ENCODE measurements at regions not wholly inside any gene's neighbourhood (a gene's known extent, or its start where the extent isn't known, plus 50 kb on each side); places are given as distances from the start of the nearest gene placed in this dataset.
"Not testable (repeated sequence)": the region's sequence is repeated elsewhere in the genome, so short reads cannot be mapped to it uniquely, and the experiment has no call there.

DNA sequence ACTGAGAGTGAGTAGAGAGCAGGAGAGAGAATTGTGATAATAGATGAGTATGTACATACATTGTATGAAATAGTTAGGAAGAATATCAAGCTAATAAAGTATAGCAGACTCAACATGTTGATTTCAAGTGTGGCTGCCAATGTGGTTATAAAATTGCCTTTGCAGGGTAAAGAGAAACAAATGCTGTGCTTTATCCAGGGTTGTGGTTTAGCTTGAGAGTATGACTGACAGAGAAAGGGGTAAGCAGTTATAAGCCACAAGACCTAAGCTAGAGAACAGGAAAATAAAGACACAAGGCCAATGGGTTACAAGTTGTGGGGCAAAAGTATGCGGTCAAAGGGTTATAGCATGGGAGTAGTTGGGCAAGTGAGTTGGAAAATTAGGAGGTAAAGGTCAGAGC, 1217.5 kb downstream of the DIAPH3 start:
- no peak for DNase-seq

DNA sequence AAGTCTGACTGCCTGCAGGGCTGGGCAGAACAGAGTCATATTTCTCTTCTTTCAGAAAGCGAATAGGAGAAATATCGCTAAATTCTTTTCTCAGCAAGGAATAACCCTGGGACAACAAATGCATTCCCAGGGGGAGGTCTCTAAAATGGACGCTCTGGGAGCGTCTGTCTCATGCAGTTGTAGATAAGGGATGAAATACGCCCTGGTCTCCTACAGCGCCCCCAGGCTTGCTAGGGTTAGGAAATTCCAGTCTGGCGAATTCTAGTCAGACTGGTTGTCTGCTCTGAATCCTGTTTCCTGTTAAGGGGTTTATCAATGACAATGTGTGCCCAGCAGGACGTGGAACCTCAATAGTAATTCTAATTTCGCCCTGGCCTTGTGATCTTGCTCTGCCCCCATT, 1214.1 kb downstream of the DIAPH3 start:
- DNase-seq: no peak

DNA sequence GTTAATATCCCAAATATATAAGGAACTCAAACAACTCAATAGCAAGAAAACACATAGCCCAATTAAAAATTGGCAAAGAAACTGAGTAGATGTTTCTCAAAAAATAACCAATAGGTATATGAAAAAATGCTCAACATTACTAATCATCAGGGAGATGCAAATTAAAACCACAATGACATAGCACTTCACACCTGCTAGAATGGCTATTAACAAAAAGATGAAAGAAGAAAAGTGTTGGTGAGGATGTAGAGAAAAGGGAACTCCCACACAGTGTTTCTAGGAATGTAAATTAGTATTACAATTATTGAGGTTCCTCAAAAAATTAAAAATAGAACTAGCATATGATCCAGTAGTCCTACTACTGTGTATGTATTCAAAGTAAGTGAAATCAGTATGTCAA, 1212.8 kb downstream of the DIAPH3 start:
- no peak for DNase-seq

DNA sequence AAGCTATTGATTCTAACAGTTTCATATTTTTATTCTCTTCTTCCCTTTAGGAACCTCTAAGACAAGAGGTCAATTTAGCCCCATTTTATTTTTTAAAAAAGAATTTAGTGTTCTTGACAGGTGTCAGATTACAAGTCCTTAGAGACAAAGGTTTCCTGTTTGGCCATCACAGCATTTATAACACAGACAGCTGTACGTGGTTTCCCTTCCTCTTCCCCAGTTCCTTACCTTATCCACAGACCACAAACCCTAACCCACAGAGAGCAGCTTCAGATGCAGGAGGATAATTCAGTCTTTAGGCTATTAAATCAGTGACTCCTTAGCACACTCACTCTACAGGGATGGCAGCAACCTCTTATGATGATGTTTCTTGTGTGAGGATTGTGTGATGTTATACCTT, 1210.1 kb downstream of the DIAPH3 start:
- no peak for DNase-seq

DNA sequence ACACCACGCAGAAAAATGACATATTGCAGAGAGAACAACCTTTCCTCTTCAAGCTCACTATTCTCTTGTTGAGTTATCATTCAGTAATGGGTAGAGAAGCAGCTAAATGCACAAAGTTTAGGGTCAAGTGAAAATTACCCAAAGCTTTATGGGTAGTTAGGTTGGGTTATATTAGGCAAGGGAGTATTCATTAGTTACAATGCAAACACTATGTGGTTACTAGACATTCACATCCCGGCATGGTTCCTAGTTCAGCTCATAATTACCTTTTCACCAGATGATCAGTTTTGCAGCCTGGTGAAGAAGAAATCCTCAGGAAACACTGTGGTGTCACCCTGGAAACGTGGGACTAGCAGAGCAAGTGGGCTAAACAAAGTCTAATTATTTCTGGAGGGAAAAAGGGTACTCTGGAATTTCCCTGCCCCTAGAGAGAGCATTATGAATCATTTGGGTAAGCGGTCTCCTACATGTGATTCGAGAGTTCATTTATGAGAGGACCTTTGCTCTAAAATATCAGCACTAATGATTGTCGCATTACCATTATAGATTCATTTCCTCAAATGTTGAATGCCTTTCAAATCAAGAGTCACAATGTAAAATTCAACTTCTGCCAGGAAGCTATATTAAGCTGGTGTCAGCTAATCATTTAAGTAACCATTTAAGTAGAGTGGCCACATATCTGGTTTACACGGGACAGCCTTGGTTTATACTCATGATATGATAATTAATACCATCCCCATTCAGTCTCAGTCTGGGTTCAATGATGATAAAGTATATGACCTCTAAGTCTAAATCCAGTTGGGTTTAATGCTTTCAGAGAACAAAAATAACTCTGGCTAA, 1208.0 kb downstream of the DIAPH3 start:
- DNase-seq: no peak

DNA sequence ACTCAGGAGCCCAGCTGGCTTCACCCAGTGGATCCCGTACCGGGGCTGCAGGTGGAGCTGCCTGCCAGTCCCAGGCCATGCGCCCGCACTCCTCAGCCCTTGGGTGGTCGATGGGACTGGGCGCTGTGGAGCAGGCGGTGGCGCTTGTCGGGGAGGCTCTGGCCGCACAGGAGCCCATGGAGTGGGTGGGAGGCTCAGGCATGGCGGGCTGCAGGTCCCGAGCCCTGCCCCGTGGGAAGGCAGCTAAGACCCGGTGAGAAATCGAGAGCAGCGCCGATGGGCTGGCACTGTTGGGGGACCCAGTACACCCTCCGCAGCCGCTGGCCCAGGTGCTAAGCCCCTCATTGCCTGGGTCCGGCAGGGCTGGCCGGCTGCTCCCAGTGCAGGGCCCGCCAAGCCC, 1205.6 kb downstream of the DIAPH3 start:
- not testable (repeated sequence) for DNase-seq

DNA sequence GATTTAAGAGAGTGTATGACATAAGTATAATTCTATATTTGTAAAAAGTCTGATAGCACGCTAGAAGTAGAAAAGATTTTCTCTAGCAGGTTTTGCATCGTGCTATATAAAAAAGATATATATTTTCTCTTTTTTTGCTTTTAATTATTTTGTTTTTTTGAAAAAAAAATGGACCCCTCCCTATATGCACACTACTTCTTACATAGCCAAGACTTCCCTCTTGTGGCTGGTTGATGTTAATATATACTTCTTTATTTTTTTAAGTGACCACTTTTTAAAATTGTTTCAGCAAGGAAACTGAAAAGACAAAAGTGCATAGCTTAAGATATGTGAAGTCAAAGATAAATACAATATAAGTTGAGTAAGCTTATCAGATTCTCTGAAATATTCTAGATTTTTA, 1202.8 kb downstream of the DIAPH3 start:
- DNase-seq: no peak

DNA sequence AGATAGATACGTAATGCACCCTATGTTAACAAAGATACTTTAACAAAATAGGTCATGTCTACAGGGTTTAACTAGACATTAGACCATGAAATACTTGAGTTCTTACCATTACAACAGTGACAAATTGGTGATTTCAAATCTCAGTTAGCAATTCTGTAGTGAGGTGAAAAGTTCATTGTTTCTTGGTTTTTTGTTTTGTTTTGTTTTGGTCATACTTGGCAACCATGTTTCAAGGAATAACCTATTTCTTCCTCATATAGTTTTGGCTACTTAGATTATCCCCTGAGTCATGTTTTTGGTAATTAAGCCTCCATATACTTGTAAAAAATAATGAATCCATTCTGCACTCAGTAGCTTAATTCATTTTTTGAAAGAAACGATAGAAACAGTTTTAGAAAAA, 1200.4 kb downstream of the DIAPH3 start:
- no peak for DNase-seq

DNA sequence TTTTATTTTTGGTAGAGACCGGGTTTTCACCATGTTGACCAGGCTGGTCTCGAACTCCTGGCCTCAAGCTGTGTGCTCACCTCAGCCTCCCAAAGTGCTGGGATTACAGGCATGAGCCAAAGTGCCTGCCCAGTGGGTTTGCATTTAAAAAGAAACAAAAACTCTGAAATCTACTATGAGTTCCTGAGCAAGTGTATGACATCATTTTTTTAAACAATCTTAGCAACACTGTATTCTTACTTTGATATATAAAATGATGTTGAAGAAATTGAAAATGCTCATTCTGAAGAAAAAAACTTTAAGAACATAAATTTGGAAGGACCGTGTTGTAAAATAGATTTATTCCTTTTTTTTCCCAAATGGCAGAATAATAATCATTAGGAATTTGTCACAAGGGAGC, 1199.7 kb downstream of the DIAPH3 start:
- DNase-seq: no peak

DNA sequence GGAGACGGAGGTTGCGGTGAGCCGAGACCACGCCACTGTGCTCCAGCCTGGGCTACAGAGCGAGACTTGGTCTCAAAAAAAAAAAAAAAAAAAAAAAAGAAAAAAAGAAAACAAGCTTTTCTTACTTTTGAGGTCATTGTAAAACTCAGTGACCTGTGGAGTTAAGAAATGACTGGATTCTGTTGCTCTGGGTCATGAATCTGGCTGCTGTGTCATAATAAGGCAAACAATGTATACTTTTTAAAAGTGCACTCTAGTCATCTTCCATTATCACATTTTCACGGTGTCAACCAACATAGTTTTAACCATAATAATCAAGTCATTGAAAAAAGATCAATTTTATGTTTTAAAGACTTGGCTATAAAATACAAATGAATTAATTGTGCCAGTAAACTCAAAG, 1186.6 kb downstream of the DIAPH3 start:
- DNase-seq: no peak

DNA sequence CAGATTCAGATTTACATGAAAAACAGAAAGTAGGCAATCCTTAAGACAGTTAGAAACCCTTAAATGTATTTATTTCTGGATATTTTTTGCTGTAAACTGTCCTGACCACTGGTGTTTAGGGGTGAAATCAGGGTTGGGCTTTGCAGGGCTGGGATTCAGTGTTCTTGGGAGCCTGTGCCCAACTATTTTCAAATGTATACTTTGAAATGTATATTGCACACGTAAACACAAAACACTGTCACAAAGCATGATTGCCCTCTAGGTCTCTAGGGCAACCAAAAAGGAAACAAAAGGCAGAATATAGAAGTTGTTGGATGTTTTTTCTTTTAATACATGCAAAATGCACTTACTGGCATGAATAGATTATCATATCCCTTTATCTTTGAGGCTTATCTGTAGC, 1185.4 kb downstream of the DIAPH3 start:
- no peak for DNase-seq

DNA sequence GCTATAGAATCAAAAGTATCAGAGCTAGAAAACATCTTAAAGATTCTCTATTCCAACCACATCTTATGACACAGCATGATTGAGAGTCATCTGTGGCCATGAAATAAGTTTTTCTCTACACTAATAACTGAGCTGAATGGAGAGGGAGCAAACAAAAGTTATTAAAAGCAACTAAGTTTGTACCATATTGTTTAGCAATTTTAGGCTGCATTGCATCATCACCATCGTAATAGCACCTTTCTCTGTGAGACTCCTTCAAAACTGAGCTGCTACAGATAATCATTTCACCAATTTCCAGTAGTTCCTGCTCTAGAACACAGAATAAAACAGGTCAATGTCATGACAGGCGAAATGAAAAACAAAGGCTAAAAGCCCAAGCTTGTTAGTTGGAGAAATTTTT, 1183.9 kb downstream of the DIAPH3 start:
- no peak for DNase-seq

DNA sequence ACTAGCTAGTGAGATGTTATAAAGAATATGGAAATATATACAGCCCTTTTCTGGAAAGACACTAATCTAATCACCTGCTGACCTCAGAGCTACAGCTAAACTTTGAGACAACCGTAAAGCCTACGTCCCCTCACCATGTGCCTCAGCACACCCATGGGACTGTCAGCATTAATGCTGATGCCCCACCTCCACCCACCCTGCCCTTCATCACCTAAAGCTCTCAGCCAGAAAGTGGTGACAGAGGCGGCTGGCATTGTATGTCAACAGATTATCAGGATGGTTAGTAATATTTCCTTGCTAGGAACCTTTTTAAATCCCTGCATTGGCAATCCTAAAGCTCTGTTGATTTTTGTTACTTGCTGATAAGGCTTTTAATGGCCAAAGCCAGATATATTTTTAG, 1177.9 kb downstream of the DIAPH3 start:
- DNase-seq: no peak

DNA sequence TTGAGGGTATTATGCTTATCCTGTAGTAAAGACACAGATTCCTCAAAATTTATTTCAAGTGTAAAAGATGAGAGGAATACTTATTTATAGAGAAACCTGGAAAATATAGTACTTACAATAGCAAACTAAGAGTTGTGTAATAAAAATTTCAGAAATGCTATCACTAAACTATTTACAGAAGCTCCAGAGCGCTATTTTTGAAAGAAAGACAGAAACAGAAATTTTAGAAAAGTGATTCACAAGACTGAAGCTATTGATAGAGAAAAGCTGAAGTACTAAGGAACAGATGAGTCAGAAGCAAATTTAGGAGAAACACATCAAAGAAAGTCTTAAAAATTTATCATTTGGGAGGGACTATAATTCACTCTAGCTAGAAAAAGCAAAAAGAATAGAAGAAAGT, 1174.2 kb downstream of the DIAPH3 start:
- DNase-seq: no peak

DNA sequence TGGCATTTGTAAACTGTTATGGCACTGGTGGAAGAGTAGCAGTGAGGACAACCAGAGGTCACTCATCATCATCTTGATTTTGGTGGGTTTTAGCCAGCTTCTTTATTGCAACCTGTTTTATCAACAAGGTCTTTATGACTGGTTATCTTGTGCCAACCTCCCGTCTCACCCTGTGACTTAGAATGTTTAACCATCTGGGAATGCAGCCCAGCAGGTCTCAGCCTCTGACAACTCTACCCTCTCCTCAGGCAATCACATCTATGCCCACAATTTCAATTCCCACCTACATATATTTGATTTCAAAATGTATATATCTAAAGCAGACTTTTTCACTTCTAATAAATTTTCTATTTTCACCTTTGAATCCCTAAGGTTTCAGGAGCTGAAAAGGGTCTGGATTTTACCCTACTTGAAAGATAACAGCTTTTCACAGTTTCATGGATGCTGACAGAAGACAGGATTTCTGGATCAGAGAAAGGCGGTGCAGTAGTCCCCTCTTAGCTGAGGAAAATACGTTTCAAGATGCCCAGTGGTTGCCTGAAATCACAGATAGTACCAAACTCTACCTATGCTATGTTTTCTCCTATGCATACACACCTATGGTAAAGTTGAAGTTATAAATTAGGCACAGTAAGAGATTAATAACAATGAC, 1171.8 kb downstream of the DIAPH3 start:
- DNase-seq: no peak

DNA sequence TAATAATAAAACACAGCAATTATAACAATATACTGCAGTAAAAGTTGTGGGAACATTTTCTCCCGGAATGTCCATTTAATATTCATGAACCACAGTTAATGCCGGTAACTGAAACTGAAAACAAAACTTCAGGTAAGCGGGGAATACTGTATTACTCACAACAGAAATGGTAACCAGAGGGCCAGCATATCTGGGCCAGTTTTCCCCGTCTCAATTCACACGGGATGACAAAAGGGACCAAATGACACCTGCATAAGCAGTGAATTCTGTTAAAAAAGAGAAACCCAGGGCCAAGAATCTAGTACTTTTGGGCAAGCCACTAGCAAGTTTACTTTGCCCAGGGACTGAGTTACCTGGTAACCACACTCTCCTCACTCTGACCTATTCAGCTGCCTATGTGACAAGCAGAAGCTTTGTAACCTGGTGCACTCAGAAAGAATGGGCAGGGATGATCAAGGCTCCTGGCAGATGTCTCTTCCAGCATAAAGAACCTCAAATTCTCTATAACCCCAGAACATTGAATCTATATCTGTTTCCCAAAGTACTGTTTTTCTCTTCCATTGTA, 1171.2 kb downstream of the DIAPH3 start:
- DNase-seq: no peak

DNA sequence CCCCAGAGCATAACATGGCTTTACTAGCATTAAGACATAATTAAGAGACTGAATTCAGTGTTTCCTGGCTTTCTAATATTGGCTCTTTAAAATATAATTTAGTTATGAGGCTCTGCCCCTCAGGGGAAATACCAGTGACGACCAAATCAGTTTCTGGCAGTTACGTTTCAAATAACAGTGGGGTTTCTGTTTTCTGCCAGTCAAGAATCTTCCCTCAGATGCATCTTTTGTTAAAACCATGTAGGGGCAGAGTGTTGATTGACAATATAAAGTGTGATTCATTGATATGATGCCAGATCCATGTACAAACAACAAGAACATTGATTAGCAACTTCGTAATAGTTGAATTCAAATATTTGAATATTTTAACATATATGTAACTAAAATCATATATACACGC, 1169.7 kb downstream of the DIAPH3 start:
- no peak for DNase-seq

DNA sequence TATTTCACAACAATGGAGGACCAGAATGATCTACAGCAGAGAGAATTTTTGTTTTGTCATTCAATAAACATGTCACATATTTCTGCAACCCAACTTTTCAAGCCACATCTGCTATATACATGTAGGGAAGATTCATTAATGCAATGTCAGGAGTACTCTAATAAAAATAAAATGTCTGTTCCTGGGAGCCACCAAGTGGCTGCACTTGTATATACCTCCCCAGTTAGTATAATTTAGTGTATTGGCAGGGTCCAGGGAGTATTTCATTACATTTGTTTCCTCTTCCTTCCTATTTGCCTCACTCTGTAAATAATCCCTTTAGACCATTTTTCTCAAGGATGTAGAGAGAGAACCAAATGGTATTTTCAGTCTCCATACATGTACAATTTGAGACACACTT, 1169.0 kb downstream of the DIAPH3 start:
- no peak for DNase-seq

DNA sequence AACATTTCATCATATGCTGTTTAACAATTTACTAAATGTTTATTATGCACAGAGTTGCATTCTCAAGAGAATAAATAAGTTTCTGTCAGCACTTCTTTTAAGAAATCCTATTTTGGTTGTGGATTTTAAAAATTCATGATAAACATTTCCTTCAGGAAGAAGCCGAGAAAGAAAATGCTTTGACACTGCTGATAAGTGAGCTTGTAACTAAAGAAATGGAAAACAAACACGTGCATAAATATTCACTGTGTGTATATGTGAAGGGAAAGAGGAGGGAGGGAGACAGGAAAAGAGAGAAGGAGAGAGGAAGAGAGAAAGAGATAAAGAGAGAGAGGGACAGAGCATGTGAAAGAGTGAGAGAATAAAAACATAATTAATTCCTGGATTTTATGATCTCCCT, 1165.0 kb downstream of the DIAPH3 start:
- DNase-seq: no peak

DNA sequence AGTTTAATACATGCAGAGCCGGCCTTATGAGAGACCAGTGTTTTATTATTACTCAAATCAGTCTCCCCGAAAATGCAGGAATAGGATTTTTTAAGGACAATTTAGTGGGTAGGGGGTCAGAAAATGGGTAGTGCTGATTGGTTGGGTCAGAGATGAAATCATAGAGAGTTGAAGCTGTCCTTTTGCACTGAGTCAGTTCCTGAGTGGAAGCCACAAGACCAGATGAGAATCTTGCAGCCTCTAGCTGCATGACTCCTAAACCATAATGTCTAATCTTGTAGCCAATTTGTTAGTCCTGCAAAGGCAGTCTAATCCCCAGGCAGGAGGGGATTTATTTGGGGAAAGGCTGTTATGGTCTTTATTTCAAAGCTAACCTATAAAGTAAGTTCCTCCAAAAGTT, 1163.9 kb downstream of the DIAPH3 start:
- DNase-seq: no peak

DNA sequence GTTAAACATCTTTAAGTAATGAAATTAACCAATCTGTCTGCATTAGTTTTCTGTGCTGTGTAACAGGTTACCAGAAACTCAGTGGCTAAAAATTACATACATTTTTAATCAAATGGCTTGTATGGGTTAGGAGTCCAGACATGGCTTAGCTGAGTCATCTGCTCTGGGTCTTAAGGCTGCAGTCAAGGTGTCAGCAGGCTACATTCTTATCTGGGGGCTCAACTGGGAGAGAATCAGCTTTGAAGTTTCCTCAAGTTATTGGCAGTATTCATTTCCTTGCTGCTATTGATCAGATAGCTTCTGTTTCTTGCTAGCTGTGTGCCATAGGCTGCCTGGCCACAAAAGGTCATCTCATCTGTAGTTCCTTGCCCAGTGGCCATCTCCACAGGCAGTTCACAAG, 1163.0 kb downstream of the DIAPH3 start:
- DNase-seq: no peak

DNA sequence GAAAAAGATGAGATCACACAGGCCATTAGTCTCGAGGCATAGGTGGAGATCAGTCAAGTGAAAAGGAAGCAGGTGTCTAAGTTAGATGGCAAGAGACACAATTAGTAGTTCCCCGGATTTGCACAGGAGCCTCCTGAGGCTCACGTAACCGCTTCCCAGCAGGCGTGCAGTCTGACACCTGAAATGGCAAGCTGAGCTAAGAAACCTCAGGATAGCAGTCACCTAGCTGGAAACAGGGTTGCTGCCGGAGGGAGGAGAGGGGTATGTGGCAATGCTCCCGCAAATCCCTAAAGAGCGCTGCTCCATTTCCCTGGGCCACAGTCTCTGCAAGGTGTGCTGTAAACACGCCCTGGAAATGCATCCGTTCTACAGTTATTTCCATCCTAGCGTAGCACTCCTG, 1151.0 kb downstream of the DIAPH3 start:
- no peak for DNase-seq

DNA sequence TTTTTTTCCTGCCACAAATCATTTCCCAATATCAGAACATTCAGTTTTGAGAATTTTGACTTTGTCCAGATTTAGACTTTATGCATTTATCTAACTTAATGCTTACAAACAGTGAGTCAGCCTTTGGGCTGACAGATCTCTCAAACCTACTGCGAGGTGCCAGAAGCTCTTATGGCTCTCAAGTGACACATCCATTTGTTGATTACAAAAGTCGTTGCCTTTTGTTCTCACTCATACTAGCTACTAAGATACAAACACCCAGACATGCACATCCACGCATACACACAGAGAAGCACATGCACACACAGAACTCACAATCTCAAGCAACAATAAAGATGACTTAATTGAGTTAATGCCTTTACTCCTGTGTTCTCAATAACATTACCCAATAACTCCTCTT, 1147.5 kb downstream of the DIAPH3 start:
- DNase-seq: no peak

DNA sequence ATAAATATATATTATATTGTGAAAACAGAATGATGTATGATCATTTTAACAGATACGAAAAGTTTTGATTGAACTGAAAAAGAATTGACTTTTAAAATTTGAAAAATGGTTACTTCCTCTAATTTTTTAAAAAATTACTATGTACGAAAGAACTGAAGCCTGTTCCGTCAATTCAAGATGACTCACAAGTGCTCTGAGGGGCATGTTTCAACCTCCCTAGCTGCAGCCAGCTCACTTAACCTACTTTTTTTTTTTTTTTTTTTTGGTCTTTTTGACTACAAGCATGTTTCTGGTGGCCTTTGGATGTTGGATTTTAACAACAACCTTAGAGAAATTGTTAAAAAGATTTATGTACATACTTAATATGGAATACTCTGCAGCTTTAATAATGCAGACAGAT, 1139.3 kb downstream of the DIAPH3 start:
- no peak for DNase-seq

DNA sequence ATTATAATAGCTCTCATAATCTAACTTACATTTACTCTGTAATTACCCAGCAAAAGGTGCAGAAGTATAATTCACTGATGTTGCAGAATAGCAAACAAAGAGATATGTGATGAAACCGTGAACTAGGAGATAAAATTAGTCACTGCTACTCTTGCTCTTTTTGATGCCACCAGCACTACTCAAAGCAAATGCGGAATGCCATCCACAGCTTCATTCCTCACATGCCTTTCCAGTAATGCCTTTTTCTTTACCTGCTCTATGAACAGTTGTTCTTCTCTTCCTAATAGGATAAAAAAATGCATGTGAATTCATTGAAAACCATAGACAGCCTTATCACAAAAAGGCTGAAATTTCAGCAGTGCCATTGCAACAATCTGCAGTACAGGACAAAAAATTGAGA, 1129.5 kb downstream of the DIAPH3 start:
- DNase-seq: no peak
